DMS79 (cell line): ENCODE measurements at regions not wholly inside any gene's neighbourhood (a gene's known extent, or its start where the extent isn't known, plus 50 kb on each side); places are given as distances from the start of the nearest gene placed in this dataset.

Source experiments
- DNase-seq: peaks from one replicate; lab custom pipeline; 2025; lab: John Stamatoyannopoulos, UW

- no peak for DNase-seq
These were observed 51.3 kb upstream of the PFKP start for GRCh38 chr10:3016016-3016415.

DNA sequence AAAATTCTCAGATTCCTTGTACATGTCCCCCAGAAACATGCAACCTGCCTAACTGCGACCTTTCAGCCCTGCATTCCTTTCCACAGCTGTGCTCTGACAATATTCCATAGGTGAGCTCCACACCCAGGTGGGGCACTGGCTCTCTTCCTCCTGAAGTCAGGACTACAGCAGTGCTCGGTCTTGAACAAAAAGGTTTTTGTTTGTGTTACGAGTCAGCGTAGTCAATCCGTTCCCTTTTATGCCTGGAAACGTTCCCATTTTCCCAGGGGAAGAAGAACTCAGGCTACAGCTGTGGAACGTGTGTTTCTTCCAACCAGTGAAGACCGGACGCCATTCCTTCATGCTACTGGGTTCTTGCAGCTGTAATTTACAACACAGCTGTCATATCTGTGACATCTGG, 52.4 kb upstream of the PFKP start:
- no peak for DNase-seq

DNA sequence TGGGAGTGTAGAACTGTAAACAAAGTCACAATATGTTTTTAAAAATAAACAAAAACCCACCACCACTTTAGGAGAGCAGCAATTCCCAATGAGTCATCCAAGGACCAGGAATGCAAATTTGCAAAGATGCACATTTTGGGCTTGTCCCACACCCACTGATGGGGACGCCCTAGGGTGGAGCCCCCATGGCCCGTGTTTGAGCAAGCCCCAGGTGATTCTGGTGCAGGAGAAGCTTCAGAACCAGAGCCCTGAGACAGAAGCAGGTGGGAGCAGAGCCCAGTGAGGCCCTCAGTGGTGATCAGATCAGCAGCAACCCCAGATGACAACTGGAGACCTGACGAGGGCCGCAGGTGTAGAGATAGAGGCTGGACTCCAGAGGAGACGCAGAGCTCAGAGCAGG, 55.1 kb upstream of the PFKP start:
- no peak for DNase-seq

GRCh38 chr10:3010816-3011460, 56.4 kb upstream of the PFKP start:
- no peak for DNase-seq

DNA sequence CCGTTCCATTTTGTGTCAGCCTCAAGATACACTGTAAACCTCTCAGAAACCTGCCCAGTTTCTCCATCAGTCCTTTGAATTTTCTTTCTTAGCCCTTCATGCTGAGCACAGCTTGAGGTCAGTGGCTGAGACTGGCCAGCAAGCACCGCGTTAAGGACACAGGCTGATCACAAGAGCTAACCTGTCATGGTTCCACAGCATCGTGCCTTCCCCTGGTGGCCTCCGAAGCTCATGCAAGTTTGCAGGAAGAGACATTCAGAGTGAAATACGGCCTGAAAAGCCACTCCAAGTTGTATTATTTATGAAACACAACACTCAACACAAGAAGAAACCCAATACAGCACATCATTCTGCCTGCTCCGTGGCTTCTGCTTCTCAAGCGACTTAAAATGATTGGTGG, 57.0 kb upstream of the PFKP start:
- no peak for DNase-seq

GRCh38 chr10:3009341-3009740, 58.0 kb upstream of the PFKP start:
- no peak for DNase-seq

DNA sequence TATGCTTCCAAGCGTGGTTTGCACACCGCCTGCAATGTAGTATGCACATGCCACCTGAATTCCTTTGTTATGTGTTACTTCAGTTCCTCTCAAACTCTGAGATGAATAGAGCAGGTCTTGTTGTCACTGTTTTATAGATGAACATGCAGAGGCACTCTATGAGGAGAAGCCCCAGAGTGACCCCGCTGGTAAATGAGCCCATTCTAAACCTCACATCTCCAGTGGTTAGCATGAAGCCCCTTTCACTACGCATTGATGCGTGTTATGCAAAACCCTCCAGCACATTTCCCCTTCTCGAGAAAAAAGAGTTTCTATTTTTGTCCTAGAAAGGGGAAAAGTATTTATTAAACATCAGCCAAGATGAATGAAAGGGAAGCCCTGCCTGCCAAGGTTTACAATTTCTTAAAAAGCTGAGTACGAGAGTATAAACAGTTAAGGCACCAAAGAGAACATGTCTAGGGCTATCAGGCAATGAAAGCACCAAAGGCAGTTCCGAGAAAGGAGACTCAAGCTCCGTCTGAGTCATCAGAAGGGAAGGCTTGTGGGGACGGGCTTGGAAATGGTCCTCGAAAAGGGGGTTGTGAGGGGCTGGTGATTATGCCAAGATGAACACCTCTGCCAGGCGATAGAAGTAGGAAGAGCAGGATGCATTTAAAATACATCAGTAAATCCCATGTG, 58.7 kb upstream of the PFKP start:
- no peak for DNase-seq

DNA sequence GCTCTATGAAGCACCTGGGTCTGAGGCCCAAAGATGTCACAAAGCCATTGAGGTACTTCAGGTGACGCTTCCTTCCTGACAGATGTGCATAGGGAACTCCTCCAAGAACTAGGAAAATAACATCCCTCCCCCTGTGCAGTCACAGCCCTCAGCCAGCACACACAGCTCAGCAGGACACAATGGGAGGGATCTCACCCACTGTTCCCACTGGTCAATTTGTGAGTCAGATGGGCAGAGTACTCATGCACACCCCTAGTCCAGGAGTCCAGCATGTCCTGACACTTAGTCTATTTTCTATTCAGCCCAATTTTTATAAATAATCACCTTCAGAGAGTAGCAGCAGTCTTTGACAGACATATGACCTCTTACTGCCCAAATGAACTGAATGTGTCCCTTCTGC, 60.7 kb upstream of the PFKP start:
- no peak for DNase-seq

GRCh38 chr10:3006093-3006492, 61.3 kb upstream of the PFKP start:
- no peak for DNase-seq

- no peak for DNase-seq
These were observed 65.0 kb upstream of the PFKP start for GRCh38 chr10:3002304-3002703.

- DNase-seq = no peak
These were observed 67.3 kb upstream of the PFKP start for GRCh38 chr10:3000048-3000447.

- no peak for DNase-seq
These were observed 73.0 kb upstream of the PFKP start for GRCh38 chr10:2994221-2994961.

- no peak for DNase-seq
These were observed 73.7 kb upstream of the PFKP start for GRCh38 chr10:2993636-2994035.

DNA sequence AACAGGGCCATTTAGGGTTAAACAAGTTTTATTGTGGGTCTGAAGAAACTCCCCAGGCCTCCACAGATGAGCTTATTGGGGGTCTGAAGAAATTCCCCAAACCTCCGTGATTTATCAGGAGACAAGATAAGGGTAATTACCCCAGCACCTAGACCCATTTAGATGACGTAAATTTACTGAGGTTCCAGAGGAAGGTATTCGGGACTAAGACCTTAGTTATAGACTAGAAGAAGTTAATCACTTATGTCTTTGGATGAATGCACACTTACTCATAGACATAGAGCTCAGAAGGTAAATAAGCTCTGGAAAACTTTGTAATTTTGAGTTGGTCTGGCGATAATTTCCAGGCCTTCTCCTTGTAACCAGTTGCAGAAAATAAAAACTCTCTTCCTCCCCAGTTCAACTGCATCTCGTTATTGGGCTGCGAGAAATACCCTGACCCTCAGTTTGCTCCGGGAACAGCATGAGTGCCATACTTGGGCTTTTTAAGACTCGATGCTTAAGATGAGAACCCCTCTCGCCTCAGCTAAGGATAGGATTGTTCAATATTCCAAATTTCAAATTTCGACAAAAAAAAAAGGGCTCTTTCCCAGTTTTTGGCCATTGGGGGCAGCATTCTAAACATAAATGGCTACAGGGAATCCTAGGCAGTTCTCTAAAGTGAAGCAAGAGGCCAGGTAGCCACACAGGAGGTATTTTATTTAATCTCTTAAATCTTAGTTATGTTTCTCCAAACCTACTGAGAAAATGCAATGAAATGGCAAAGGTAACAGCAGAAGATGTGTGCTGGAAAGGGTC, 74.7 kb upstream of the PFKP start:
- DNase-seq = no peak

DNA sequence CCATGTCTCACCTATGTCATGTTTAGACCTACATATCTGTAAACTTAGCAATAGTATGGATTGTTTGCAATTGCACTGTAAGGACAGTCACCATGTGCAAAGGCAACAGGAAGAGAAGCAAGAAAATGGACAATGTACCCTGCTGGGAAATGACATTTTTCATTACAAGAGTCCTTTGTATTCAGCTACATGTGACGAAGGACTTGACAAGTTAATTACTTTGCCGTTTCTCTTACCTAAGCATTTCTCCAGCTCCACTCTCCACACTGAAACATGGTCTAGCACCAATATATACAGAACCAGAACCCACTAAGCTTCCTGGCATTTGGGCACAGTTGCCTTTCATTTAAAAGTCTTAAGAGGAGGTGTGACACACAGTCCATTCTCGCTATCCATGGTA, 76.6 kb upstream of the PFKP start:
- no peak for DNase-seq

- no peak for DNase-seq
These were observed 77.9 kb upstream of the PFKP start for GRCh38 chr10:2989292-2989947.

- no peak for DNase-seq
These were observed 80.1 kb upstream of the PFKP start for GRCh38 chr10:2987185-2987768.

DNA sequence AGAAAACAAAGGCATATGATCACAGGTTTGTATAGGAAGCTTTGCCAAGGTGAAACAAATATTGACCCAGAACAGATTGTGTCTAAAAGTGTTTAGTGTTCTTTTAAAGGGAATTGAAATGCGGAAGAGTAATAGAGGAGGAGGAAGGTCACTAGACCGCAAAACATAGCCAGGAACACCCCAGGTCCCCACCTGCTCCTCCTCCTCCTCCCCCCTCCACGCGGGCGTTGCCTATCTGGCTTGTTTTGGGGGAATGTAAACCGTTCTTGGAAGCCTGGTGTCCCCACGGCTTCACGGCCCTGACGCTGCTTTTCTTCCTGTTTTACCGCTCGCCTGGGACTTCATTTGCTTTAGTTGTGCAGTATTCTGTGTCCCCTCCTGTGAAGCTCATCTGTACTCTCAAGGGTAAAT, 81.0 kb upstream of the PFKP start:
- DNase-seq = no peak

DNA sequence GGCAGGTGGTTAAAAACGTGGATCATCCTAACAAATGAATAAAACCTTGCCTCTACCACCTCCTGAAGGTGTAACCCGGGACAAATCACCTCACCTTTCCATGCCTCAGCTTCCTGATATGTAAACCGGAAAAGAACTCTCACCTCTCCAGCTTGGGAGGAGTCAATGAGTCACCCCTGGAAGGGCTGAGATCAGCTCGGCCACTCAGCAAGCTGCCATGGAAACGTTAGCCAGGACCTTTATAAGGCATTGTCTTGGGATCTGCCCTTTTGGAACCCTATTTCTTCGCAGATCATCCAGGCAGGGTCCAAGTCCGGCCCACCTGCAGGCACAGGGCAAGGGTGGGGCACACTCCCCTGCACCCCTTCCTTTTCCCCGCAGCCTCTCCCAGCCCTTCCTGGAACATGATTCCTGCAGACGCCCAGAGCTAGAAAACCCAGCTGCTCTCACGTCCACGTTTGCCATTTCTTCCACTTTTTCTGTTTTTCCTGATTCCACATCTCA, 81.6 kb upstream of the PFKP start:
- DNase-seq = peak; percentile 4

GRCh38 chr10:2984682-2985081, 82.7 kb upstream of the PFKP start:
- no peak for DNase-seq

- DNase-seq = no peak
These were observed 85.2 kb upstream of the PFKP start for GRCh38 chr10:2982146-2982545.
